Neural cell (in vitro differentiated cells): ENCODE measurements at regions not wholly inside any gene's neighbourhood (a gene's known extent, or its start where the extent isn't known, plus 50 kb on each side); places are given as distances from the start of the nearest gene placed in this dataset.

Experiments
- H2AFZ ChIP-seq: fragments of 200-600, 300-800 bp; sonication (generic), shearing (Covaris generic); 2 replicates; pipeline ENCODE4 v1.6.0; 2014; ENCODE audit warnings: low read depth, mild to moderate bottlenecking, antibody characterized with exemption, low read length, moderate library complexity
- H3F3A ChIP-seq: fragments of 200-600 bp; shearing (Covaris generic); 2 replicates; pipeline ENCODE4 v1.6.1; 2016; ENCODE audit warnings: mild to moderate bottlenecking, moderate library complexity, mixed read lengths, antibody characterized with exemption, low read length; ENCODE audit not compliant: insufficient read depth, poor library complexity, severe bottlenecking
- H3K27ac ChIP-seq: fragments of 200-600, 300-800 bp; sonication (generic), shearing (Covaris generic); 2 replicates; pipeline ENCODE4 v1.5.1; 2014; ENCODE audit warnings: mild to moderate bottlenecking, low read length, moderate library complexity
- H3K27me3 ChIP-seq: fragments of 300-800, 200-600 bp; sonication (generic), shearing (Covaris generic); 2 replicates; pipeline ENCODE4 v1.6.0; 2014; ENCODE audit warnings: mild to moderate bottlenecking, low read depth, low read length, moderate library complexity; ENCODE audit not compliant: insufficient read depth
- H3K36me3 ChIP-seq: fragments of 300-800, 200-600 bp; sonication (generic), shearing (Covaris generic); 2 replicates; pipeline ENCODE4 v1.5.1; 2014; ENCODE audit warnings: mild to moderate bottlenecking, antibody characterized with exemption, low read length, moderate library complexity; ENCODE audit not compliant: insufficient read depth
- H3K4me2 ChIP-seq: fragments of 300-800, 200-600 bp; sonication (generic), shearing (Covaris generic); 2 replicates; pipeline ENCODE4 v1.6.0; 2014; ENCODE audit warnings: mild to moderate bottlenecking, low read length
- H3K4me3 ChIP-seq: fragments of 300-800, 200-600 bp; sonication (generic), shearing (Covaris generic); 2 replicates; pipeline ENCODE4 v1.5.1; 2014; ENCODE audit warnings: mild to moderate bottlenecking, low read length, moderate library complexity
- H3K79me2 ChIP-seq: fragments of 200-600 bp; shearing (Covaris generic); replicated peaks from 2 replicates; pipeline ENCODE4 v1.6.0; 2014; ENCODE audit warnings: mild to moderate bottlenecking, low read length, moderate library complexity; ENCODE audit not compliant: insufficient read depth
- H3K9ac ChIP-seq: fragments of 300-800, 200-600 bp; sonication (generic), shearing (Covaris generic); 2 replicates; pipeline ENCODE4 v1.6.1; 2016; ENCODE audit warnings: mild to moderate bottlenecking, low read length, mixed read lengths
- H3K9me2 ChIP-seq: fragments of 200-600 bp; shearing (Covaris generic); 2 replicates; pipeline ENCODE4 v1.6.1; 2016; ENCODE audit warnings: mild to moderate bottlenecking, low read length, mixed read lengths; ENCODE audit not compliant: insufficient read depth
- H3K9me3 ChIP-seq: fragments of 200-600, 300-800 bp; sonication (generic), shearing (Covaris generic); 2 replicates; pipeline ENCODE4 v1.6.1; 2016; ENCODE audit warnings: mild to moderate bottlenecking, mixed run types, low read length, moderate library complexity, mixed read lengths
- H4K20me1 ChIP-seq: fragments of 200-600 bp; shearing (Covaris generic); 2 replicates; pipeline ENCODE4 v1.6.1; 2016; ENCODE audit warnings: mild to moderate bottlenecking, mixed run types; ENCODE audit not compliant: insufficient read depth
- CTCF ChIP-seq: fragments of 450-650 bp; IDR thresholded peaks from 2 replicates; pipeline ENCODE4 v1.5.1; 2014; ENCODE audit warnings: antibody characterized with exemption, mild to moderate bottlenecking, moderate library complexity; ENCODE audit not compliant: poor library complexity, severe bottlenecking
- EP300 ChIP-seq: fragments of 450-650 bp; conservative IDR thresholded peaks from 2 replicates; pipeline ENCODE4 v1.6.1; 2014; ENCODE audit warnings: antibody characterized with exemption, mild to moderate bottlenecking, moderate library complexity; ENCODE audit not compliant: poor library complexity, severe bottlenecking
- EZH2 ChIP-seq: fragments of 200-600, 300-800 bp; shearing (Covaris generic), sonication (generic); IDR thresholded peaks from 2 replicates; pipeline ENCODE4 v1.6.1; 2014; ENCODE audit warnings: antibody characterized with exemption, low read length, borderline replicate concordance, mild to moderate bottlenecking; ENCODE audit not compliant: insufficient read depth, poor library complexity, severe bottlenecking
- MXI1 ChIP-seq: fragments of 450-650 bp; conservative IDR thresholded peaks from 2 replicates; pipeline ENCODE4 v1.6.1; 2014; ENCODE audit warnings: antibody characterized with exemption, mild to moderate bottlenecking; ENCODE audit not compliant: poor library complexity, severe bottlenecking
- POLR2AphosphoS5 ChIP-seq: IDR thresholded peaks from 2 replicates; pipeline ENCODE4 v1.6.1; 2012
- RAD21 ChIP-seq: fragments of 450-650 bp; conservative IDR thresholded peaks from 2 replicates; pipeline ENCODE4 v1.6.1; 2014; ENCODE audit warnings: antibody characterized with exemption, mild to moderate bottlenecking, moderate library complexity
- REST ChIP-seq: IDR thresholded peaks from 2 replicates; pipeline ENCODE4 v1.6.1; 2012; ENCODE audit warnings: borderline replicate concordance
- SMC3 ChIP-seq: fragments of 450-650 bp; conservative IDR thresholded peaks from 2 replicates; pipeline ENCODE4 v1.6.1; 2014; ENCODE audit warnings: antibody characterized with exemption, mild to moderate bottlenecking, moderate library complexity; ENCODE audit not compliant: poor library complexity
- TAF1 ChIP-seq: IDR thresholded peaks from 2 replicates; pipeline ENCODE4 v1.6.1; 2012; ENCODE audit warnings: low read depth

- H3K9ac ChIP-seq: no peak overlapping the region
- H3K4me3 ChIP-seq: no peak overlapping the region
- H3K36me3 ChIP-seq: no peaks in the 10 kb centered on the region
- no peak overlapping the region for H2AFZ ChIP-seq
- no peaks in the 10 kb centered on the region for H3K27me3 ChIP-seq
- H3F3A ChIP-seq: no peaks in the 10 kb centered on the region
- TF ChIP-seq TAF1 (no peak), RAD21 (no peak), MXI1 (no peak), EZH2 (no peak), EP300 (no peak)
- no peaks in the 10 kb centered on the region for H3K9me3 ChIP-seq
- H3K27ac ChIP-seq: no peak overlapping the region
- no peaks in the 10 kb centered on the region for H3K79me2 ChIP-seq
- H3K9me2 ChIP-seq: no peaks in the 10 kb centered on the region
- no peak overlapping the region for H3K4me2 ChIP-seq
- H4K20me1 ChIP-seq: no peaks in the 10 kb centered on the region
Observed at GRCh38 chr2:111659361-111660333, 224.3 kb downstream of the ANAPC1 start.

GRCh38 chr2:111660811-111661210 is 223.2 kb downstream of the ANAPC1 start:
- H3K27me3 ChIP-seq: no peaks in the 10 kb centered on the region
- TF ChIP-seq POLR2AphosphoS5: no peak

GRCh38 chr2:111661286-111661940 is 222.6 kb downstream of the ANAPC1 start:
- no peak overlapping the region for H2AFZ ChIP-seq
- no peaks in the 10 kb centered on the region for H3K36me3 ChIP-seq
- H4K20me1 ChIP-seq: no peaks in the 10 kb centered on the region
- no peaks in the 10 kb centered on the region for H3K9me2 ChIP-seq
- H3K9ac ChIP-seq: no peak overlapping the region
- no peaks in the 10 kb centered on the region for H3F3A ChIP-seq
- H3K27ac ChIP-seq: no peak overlapping the region
- no peak overlapping the region for H3K4me3 ChIP-seq
- no peaks in the 10 kb centered on the region for H3K79me2 ChIP-seq
- TF ChIP-seq POLR2AphosphoS5: no peak
- no peak for TF ChIP-seq MXI1
- no peak for TF ChIP-seq REST
- no peak for TF ChIP-seq CTCF
- no peak for TF ChIP-seq RAD21
- TF ChIP-seq SMC3: no peak
- H3K4me2 ChIP-seq: no peak overlapping the region
- no peaks in the 10 kb centered on the region for H3K27me3 ChIP-seq
- H3K9me3 ChIP-seq: no peaks in the 10 kb centered on the region

More at GRCh38 chr2:111660811-111661210, 223.2 kb downstream of the ANAPC1 start:
- no peaks in the 10 kb centered on the region for H3K36me3 ChIP-seq
- no peaks in the 10 kb centered on the region for H3K9me2 ChIP-seq
- H3F3A ChIP-seq: no peaks in the 10 kb centered on the region
- no peak overlapping the region for H3K9ac ChIP-seq
- H3K79me2 ChIP-seq: no peaks in the 10 kb centered on the region
- no peaks in the 10 kb centered on the region for H4K20me1 ChIP-seq
- H3K9me3 ChIP-seq: no peaks in the 10 kb centered on the region
- no peak overlapping the region for H3K27ac ChIP-seq
- H2AFZ ChIP-seq: no peak overlapping the region
- H3K4me2 ChIP-seq: no peak overlapping the region
- H3K4me3 ChIP-seq: no peak overlapping the region
